Vagina (tissue), 2 donors: ENCODE measurements at regions not wholly inside any gene's neighbourhood (a gene's known extent, or its start where the extent isn't known, plus 50 kb on each side); places are given as distances from the start of the nearest gene placed in this dataset.

ENCODE experiments used
- CTCF ChIP-seq, 3 experiments: fragments of 450-650 bp in 2 of 3; fragments of 200-600 bp in 1 of 3; sonication (generic) in 1 of 3; IDR thresholded peaks; one replicate each; pipeline ENCODE4 v1.5.1; 2017 to 2019; ENCODE audit warnings: antibody characterized with exemption in 3 of 3, mild to moderate bottlenecking in 2 of 3, moderate library complexity in 2 of 3
- POLR2A ChIP-seq, 2 donors: fragments of 450-650 bp; IDR thresholded peaks; one replicate each; pipeline ENCODE4 v1.6.1; 2017; ENCODE audit warnings: antibody characterized with exemption in 2 of 2, mild to moderate bottlenecking in 2 of 2, moderate library complexity in 2 of 2

DNA sequence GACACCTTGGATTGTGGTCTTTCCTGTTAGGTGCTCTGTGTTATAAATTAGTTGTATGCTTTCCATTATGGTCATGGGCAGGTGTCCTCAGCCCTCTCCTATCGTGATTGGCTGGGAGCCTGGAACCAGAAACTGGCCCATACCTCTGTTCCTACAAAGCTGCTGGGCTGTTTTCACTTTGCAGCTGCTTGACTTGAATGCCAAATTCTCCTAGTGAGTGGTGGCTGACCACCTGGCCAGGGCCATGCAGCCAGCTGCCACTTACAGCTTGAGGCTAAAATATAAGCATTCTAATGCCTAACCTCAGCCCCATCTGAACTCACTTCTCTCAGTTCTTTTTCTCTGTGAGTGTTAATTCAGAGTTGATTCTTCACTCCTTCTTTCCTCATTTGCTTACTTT is 239.3 kb upstream of the GBE1 start:
- TF ChIP-seq POLR2A (IDR thresholded peaks at IDR 0.05) (no peak), CTCF (IDR thresholded peaks at IDR 0.05) (no peak)
